B cell (primary cell): ENCODE measurements at regions not wholly inside any gene's neighbourhood (a gene's known extent, or its start where the extent isn't known, plus 50 kb on each side); places are given as distances from the start of the nearest gene placed in this dataset.
"Not testable (repeated sequence)": the region's sequence is repeated elsewhere in the genome, so short reads cannot be mapped to it uniquely, and the experiment has no call there.

Experiments used
- ATAC-seq: fragments of 200-7000 bp; cut with Tn5 transposase; one replicate; pipeline ENCODE4 v1.10.0; 2021; ENCODE audit warnings: low read depth, mild to moderate bottlenecking, moderate number of reproducible peaks, moderate library complexity
- CTCF ChIA-PET: fragments of 350-600 bp; sonication (Branson Sonifier 250); formaldehyde crosslinking; loops from one replicate; lab custom pipeline; 2021; ENCODE audit warnings: antibody characterized with exemption, inconsistent platforms; lab: Charles Lee
- POLR2A ChIA-PET: fragments of 350-600 bp; sonication (Branson Sonifier 250); formaldehyde crosslinking; loops from one replicate; lab custom pipeline; 2021; ENCODE audit warnings: antibody characterized with exemption; lab: Charles Lee
- DNase-seq: peaks from one replicate; pipeline ENCODE4 v3.0.0; 2013
- H2AFZ ChIP-seq: 2 replicates; pipeline ENCODE4 v1.6.1; 2012; ENCODE audit warnings: mild to moderate bottlenecking, low read depth, low read length; ENCODE audit not compliant: insufficient read depth, poor library complexity, severe bottlenecking
- H3K27ac ChIP-seq, 2 donors: 1 replicate in 1 of 2; 2 replicates in 1 of 2; pipeline ENCODE4 v1.5.1; 2012 to 2013; ENCODE audit warnings: low read length in 2 of 2, mild to moderate bottlenecking in 2 of 2, moderate library complexity in 1 of 2
- H3K27me3 ChIP-seq, 4 experiments: fragments of 200-600 bp in 1 of 4; sonication (generic) in 1 of 4; replicated peaks in 1 of 4; 1 replicate in 2 of 4; 2 replicates in 2 of 4; pipeline versions ENCODE4 v1.6.1 to v1.7.0; 2013 to 2016; ENCODE audit warnings: low read length in 3 of 4, mild to moderate bottlenecking in 2 of 4, mixed read lengths in 1 of 4, moderate library complexity in 1 of 4; ENCODE audit not compliant: insufficient read depth in 4 of 4, control insufficient read depth in 3 of 4; ENCODE audit errors: control extremely low read depth in 1 of 4
- H3K36me3 ChIP-seq, 2 experiments: replicated peaks in 1 of 2; 1 replicate in 1 of 2; 2 replicates in 1 of 2; pipeline versions ENCODE4 v1.6.1 to v1.7.1; 2013; ENCODE audit warnings: low read length in 1 of 2; ENCODE audit not compliant: insufficient read depth in 2 of 2, control insufficient read depth in 1 of 2; ENCODE audit errors: control extremely low read depth in 1 of 2, extremely low read depth in 1 of 2
- H3K4me1 ChIP-seq, 2 donors: fragments of 200-600 bp in 1 of 2; sonication (generic) in 1 of 2; 1 replicate in 1 of 2; 2 replicates in 1 of 2; pipeline versions ENCODE4 v1.5.1 to v1.6.1; 2013 to 2017; ENCODE audit warnings: low read length in 2 of 2; ENCODE audit not compliant: control insufficient read depth in 2 of 2, insufficient read depth in 2 of 2
- H3K4me2 ChIP-seq: replicated peaks from 2 replicates; pipeline ENCODE3; 2012; ENCODE audit warnings: mild to moderate bottlenecking, low read depth, low read length; ENCODE audit not compliant: poor library complexity, severe bottlenecking
- H3K4me3 ChIP-seq, 5 experiments: fragments of 200-600 bp in 1 of 5; sonication (generic) in 1 of 5; 1 replicate in 3 of 5; 2 replicates in 2 of 5; pipeline versions ENCODE4 v1.5.1 to v1.7.0; 2011 to 2016; ENCODE audit warnings: low read length in 4 of 5, mild to moderate bottlenecking in 4 of 5, low read depth in 2 of 5, control low read depth in 1 of 5, moderate library complexity in 1 of 5; ENCODE audit not compliant: insufficient read depth in 1 of 5; ENCODE audit errors: control extremely low read depth in 1 of 5, extremely low read depth in 1 of 5
- H3K79me2 ChIP-seq: fragments of 200-600 bp; sonication (generic); one replicate; pipeline ENCODE4 v1.6.0; 2016; ENCODE audit warnings: low read length; ENCODE audit not compliant: control insufficient read depth, insufficient read depth
- H3K9ac ChIP-seq: fragments of 200-600 bp; sonication (generic); 2 replicates; pipeline ENCODE4 v1.6.1; 2017; ENCODE audit warnings: mild to moderate bottlenecking, low read length, moderate library complexity
- H3K9me3 ChIP-seq, 3 donors: one replicate each; pipeline versions ENCODE4 v1.6.1 to v1.7.1; 2013; ENCODE audit warnings: low read length in 2 of 3; ENCODE audit not compliant: control insufficient read depth in 2 of 3, insufficient read depth in 1 of 3; ENCODE audit errors: control extremely low read depth in 1 of 3
- H4K20me1 ChIP-seq: 2 replicates; pipeline ENCODE4 v1.6.0; 2012; ENCODE audit warnings: mild to moderate bottlenecking, low read length; ENCODE audit not compliant: insufficient read depth, control insufficient read depth, poor library complexity, severe bottlenecking
- H3K27ac Mint-ChIP-seq: one replicate; pipeline ENCODE4 v1.8.0; 2021; ENCODE audit warnings: mixed read lengths
- H3K27me3 Mint-ChIP-seq: one replicate; pipeline ENCODE4 v1.8.0; 2021; ENCODE audit warnings: mixed read lengths
- H3K4me1 Mint-ChIP-seq: one replicate; pipeline ENCODE4 v1.8.0; 2021; ENCODE audit warnings: mixed read lengths
- H3K4me3 Mint-ChIP-seq: one replicate; pipeline ENCODE4 v1.8.0; 2021; ENCODE audit warnings: mixed read lengths
- H3K9me3 Mint-ChIP-seq: one replicate; pipeline ENCODE4 v1.8.0; 2022; ENCODE audit warnings: mixed read lengths; ENCODE audit not compliant: insufficient read depth
- EZH2 ChIP-seq: IDR thresholded peaks from 2 replicates; pipeline ENCODE4 v1.6.1; 2012; ENCODE audit warnings: borderline replicate concordance, low read depth, mild to moderate bottlenecking, moderate library complexity, low read length; ENCODE audit not compliant: insufficient read depth, poor library complexity, severe bottlenecking
- WGBS: methylation state at CpG from one replicate; pipeline ENCODE4 v1.1.5; 2013; ENCODE audit warnings: missing lambda C conversion rate; ENCODE audit not compliant: insufficient coverage; 5-methylcytosine and 5-hydroxymethylcytosine counted together
- intact Hi-C: fragments of 100-400 bp; cut with micrococcal nuclease; formaldehyde crosslinking; loops from one replicate; pipeline ENCODE4 v1.10.0; 2022
- TF ChIP-seq, protein P1 (sequence below): fragments of 200-600 bp; IDR thresholded peaks from one replicate; pipeline ENCODE4 v1.8.0; 2022; ENCODE audit warnings: antibody characterized with exemption, mild to moderate bottlenecking

DNA sequence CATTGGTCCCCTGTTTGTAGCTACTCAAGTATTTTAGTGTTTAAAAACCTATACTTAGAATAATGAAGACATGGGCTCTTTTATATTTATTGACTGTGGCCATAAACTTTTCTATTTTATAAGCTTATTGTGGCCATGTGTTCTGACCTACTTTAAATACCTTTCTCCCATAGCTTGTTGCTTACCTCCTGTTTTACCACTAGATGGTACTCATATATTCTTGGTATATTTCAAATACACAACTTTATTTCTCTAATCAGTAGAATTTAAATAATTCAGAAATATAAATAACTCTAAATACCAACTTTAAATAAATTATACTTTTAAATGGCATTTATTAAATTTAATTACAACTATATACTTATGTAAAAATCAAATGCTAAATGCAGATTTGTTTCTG lies 498.0 kb downstream of the PRDM9 start:
- Mint-ChIP-seq H3K9me3 (peaks cover 2% of the 10 kb centered on the region), H3K4me1 (no peaks in the 10 kb centered on the region), H3K27ac (no peak overlapping the region), H3K4me3 (no peak overlapping the region), H3K27me3 (no peaks in the 10 kb centered on the region)
- Histone ChIP-seq H3K4me2 (no peak overlapping the region), H3K4me1 (no peaks in the 10 kb centered on the region), H3K27me3 (no peaks in the 10 kb centered on the region), H3K79me2 (no peaks in the 10 kb centered on the region), H3K9ac (no peak overlapping the region), H4K20me1 (no peaks in the 10 kb centered on the region), H2AFZ (no peak overlapping the region), H3K27ac (no peak overlapping the region), H3K9me3 (no peaks in the 10 kb centered on the region), H3K4me3 (no peak overlapping the region), H3K36me3 (no peaks in the 10 kb centered on the region)
- intact Hi-C loops: no loop called here
- CTCF ChIA-PET: no interaction called here
- ATAC-seq (no peak), DNase-seq (no peak)
- TF ChIP-seq, protein P1, sequence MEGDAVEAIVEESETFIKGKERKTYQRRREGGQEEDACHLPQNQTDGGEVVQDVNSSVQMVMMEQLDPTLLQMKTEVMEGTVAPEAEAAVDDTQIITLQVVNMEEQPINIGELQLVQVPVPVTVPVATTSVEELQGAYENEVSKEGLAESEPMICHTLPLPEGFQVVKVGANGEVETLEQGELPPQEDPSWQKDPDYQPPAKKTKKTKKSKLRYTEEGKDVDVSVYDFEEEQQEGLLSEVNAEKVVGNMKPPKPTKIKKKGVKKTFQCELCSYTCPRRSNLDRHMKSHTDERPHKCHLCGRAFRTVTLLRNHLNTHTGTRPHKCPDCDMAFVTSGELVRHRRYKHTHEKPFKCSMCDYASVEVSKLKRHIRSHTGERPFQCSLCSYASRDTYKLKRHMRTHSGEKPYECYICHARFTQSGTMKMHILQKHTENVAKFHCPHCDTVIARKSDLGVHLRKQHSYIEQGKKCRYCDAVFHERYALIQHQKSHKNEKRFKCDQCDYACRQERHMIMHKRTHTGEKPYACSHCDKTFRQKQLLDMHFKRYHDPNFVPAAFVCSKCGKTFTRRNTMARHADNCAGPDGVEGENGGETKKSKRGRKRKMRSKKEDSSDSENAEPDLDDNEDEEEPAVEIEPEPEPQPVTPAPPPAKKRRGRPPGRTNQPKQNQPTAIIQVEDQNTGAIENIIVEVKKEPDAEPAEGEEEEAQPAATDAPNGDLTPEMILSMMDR: no peak
- TF ChIP-seq EZH2: no peak
- POLR2A ChIA-PET: no interaction called here

- intact Hi-C loops, H3K27me3 ChIP-seq, H3K9ac ChIP-seq, H3K9me3 Mint-ChIP-seq, H4K20me1 ChIP-seq, H3K4me2 ChIP-seq, H2AFZ ChIP-seq, H3K36me3 ChIP-seq, ATAC-seq, H3K4me3 ChIP-seq, H3K79me2 ChIP-seq, POLR2A ChIA-PET, CTCF ChIA-PET, H3K4me1 ChIP-seq, H3K4me1 Mint-ChIP-seq, H3K27ac ChIP-seq, H3K27ac Mint-ChIP-seq, H3K4me3 Mint-ChIP-seq, H3K27me3 Mint-ChIP-seq, DNase-seq: not testable (repeated sequence)
- H3K9me3 ChIP-seq: peaks cover 0 to 12% (median 0%) of the 10 kb centered on the region in 3 donors
- 100% methylated on average over 1 of the region's 10 CpGs for WGBS
Measured at GRCh38 chr5:24017710-24018109, 510.3 kb downstream of the PRDM9 start.
